HL-60 (cell line): ENCODE measurements at regions not wholly inside any gene's neighbourhood (a gene's known extent, or its start where the extent isn't known, plus 50 kb on each side); places are given as distances from the start of the nearest gene placed in this dataset.

Experiments used
- DNase-seq, 2 experiments: peaks; one replicate each; pipeline ENCODE4 v3.0.0-alpha.2; 2010 to 2020; ENCODE audit warnings: low read depth in 1 of 2, low spot score in 1 of 2
- H3K27ac ChIP-seq: fragments of 250-450 bp; sonication (Bioruptor Pico); replicated peaks from 2 replicates; pipeline ENCODE4 v1.5.1; 2020; ENCODE audit warnings: mild to moderate bottlenecking, moderate library complexity
- H3K27me3 ChIP-seq: fragments of 250-450 bp; sonication (Bioruptor Pico); 2 replicates; pipeline ENCODE4 v1.5.1; 2021; ENCODE audit warnings: mild to moderate bottlenecking, moderate library complexity; ENCODE audit not compliant: insufficient read depth, poor library complexity, severe bottlenecking
- H3K4me3 ChIP-seq: replicated peaks from 2 replicates; pipeline ENCODE4 v1.5.1; 2011; ENCODE audit warnings: mild to moderate bottlenecking, control low read depth, low read length; ENCODE audit not compliant: insufficient read depth
- CTCF ChIP-seq: IDR thresholded peaks from one replicate; pipeline ENCODE4 v1.5.1; 2011; ENCODE audit warnings: low read length, control low read depth, inconsistent platforms; ENCODE audit not compliant: insufficient read depth
- GABPA ChIP-seq: IDR thresholded peaks from 2 replicates; pipeline ENCODE4 v1.6.1; 2012; ENCODE audit warnings: low read depth
- POLR2AphosphoS5 ChIP-seq: IDR thresholded peaks from 2 replicates; pipeline ENCODE4 v1.6.1; 2012; ENCODE audit warnings: low read depth
- REST ChIP-seq: IDR thresholded peaks from 2 replicates; pipeline ENCODE4 v1.6.1; 2012; ENCODE audit warnings: low read depth; ENCODE audit not compliant: insufficient replicate concordance
- SPI1 ChIP-seq: IDR thresholded peaks from 2 replicates; pipeline ENCODE4 v1.6.1; 2012; ENCODE audit warnings: low read depth, mild to moderate bottlenecking, borderline replicate concordance

- no peak for TF ChIP-seq POLR2AphosphoS5
- TF ChIP-seq REST, result no peak
- TF ChIP-seq CTCF, result no peak
- TF ChIP-seq SPI1, result no peak
- no peak for TF ChIP-seq GABPA
- H3K27ac ChIP-seq, result no peak overlapping the region
- DNase-seq, result no peak
- H3K27me3 ChIP-seq, result no peaks in the 10 kb centered on the region
- H3K4me3 ChIP-seq, result no peak overlapping the region
Measured at GRCh38 chr16:17965133-17965900, 371.2 kb downstream of the NPIPA8 start.

GRCh38 chr16:17964196-17964595 lies 372.3 kb downstream of the NPIPA8 start:
- no peak overlapping the region for H3K27ac ChIP-seq
- no peak overlapping the region for H3K4me3 ChIP-seq
- TF ChIP-seq REST (no peak), SPI1 (no peak), POLR2AphosphoS5 (no peak), CTCF (no peak)
- no peak for DNase-seq
- H3K27me3 ChIP-seq, result no peaks in the 10 kb centered on the region

GRCh38 chr16:17963185-17963836 lies 373.2 kb downstream of the NPIPA8 start:
- no peak for TF ChIP-seq REST
- no peak overlapping the region for H3K4me3 ChIP-seq
- no peak for DNase-seq

More at GRCh38 chr16:17963185-17963836, 373.2 kb downstream of the NPIPA8 start:
- Histone ChIP-seq H3K27ac (no peak overlapping the region), H3K27me3 (no peaks in the 10 kb centered on the region)
